ENCODE measurements at regions not wholly inside any gene's neighbourhood (a gene's known extent, or its start where the extent isn't known, plus 50 kb on each side); places are given as distances from the start of the nearest gene placed in this dataset.

DNA sequence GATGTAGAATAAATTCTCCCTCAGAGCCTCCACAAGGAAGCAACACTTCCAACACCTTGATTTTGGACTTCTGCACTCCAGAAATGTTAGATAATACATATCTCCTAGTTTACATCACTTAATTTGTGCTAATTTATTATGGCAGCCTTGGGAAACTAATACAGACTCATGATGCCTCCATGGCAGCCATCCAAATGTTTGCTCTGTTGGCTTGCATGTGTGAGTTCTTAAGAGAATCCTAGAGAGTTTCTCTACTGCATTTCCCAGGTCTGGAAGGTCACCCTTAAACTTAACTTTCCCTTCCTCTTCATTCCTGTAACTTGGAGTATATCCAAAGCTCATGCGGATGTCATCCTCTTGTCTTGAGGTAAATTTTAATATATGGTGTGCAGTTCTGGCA is 956.1 kb downstream of the ADGRL3 start:
- no peak for DNase-seq (ENCODE audit: low read depth)
- TF ChIP-seq, protein P1, sequence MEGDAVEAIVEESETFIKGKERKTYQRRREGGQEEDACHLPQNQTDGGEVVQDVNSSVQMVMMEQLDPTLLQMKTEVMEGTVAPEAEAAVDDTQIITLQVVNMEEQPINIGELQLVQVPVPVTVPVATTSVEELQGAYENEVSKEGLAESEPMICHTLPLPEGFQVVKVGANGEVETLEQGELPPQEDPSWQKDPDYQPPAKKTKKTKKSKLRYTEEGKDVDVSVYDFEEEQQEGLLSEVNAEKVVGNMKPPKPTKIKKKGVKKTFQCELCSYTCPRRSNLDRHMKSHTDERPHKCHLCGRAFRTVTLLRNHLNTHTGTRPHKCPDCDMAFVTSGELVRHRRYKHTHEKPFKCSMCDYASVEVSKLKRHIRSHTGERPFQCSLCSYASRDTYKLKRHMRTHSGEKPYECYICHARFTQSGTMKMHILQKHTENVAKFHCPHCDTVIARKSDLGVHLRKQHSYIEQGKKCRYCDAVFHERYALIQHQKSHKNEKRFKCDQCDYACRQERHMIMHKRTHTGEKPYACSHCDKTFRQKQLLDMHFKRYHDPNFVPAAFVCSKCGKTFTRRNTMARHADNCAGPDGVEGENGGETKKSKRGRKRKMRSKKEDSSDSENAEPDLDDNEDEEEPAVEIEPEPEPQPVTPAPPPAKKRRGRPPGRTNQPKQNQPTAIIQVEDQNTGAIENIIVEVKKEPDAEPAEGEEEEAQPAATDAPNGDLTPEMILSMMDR (IDR thresholded peaks at IDR 0.05; ENCODE audit: insufficient read depth, low read depth, low read length): no peak
- H3K4me3 ChIP-seq (ENCODE audit: low read depth, low read length): no peak overlapping the region

DNA sequence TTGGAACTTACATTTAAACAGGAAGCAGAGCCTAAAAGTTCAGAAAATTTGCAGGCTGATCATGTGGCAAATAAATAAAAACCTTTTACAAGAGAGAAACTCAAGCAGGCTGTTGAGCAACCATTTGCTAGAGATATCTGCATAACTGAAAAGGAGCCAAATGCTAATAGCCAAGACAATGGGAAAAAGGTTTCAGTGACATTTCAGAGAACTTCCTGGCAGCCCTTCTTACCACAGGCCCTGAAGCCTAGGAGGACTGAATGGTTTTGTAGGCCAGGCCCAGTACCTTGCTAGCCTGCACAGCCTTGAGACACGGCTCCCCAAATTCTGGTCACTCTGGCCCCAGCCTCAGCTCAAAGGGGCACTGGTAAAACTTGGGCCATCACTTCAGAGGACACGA is 945.1 kb downstream of the ADGRL3 start:
- DNase-seq (ENCODE audit: low read depth): no peak
- H3K4me3 ChIP-seq (ENCODE audit: low read depth, low read length): no peak overlapping the region
- TF ChIP-seq, protein P1 (IDR thresholded peaks at IDR 0.05; ENCODE audit: insufficient read depth, low read depth, low read length): no peak

DNA sequence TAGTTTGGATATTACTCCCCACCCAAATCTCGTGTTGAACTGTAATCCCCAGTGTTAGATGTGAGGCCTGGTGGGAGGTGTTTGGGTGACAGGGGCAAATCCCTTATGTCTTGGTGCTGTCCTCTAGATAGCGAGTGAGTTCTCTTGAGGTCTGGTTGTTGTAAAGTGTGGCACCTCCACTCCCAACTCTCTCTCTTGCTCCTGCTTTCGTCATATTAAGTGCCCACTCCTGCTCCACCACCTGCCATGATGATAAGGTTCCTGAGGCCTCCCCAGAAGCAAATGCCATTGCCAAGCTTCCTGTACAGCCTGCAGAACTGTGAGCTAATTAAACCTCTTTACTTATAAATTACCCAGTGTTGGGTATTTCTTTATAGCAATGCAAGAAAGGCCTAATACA is 944.3 kb downstream of the ADGRL3 start:
- no peak for DNase-seq (ENCODE audit: low read depth)
- TF ChIP-seq, protein P1 (IDR thresholded peaks at IDR 0.05; ENCODE audit: insufficient read depth, low read depth, low read length): no peak
- H3K4me3 ChIP-seq (ENCODE audit: low read depth, low read length): no peak overlapping the region

DNA sequence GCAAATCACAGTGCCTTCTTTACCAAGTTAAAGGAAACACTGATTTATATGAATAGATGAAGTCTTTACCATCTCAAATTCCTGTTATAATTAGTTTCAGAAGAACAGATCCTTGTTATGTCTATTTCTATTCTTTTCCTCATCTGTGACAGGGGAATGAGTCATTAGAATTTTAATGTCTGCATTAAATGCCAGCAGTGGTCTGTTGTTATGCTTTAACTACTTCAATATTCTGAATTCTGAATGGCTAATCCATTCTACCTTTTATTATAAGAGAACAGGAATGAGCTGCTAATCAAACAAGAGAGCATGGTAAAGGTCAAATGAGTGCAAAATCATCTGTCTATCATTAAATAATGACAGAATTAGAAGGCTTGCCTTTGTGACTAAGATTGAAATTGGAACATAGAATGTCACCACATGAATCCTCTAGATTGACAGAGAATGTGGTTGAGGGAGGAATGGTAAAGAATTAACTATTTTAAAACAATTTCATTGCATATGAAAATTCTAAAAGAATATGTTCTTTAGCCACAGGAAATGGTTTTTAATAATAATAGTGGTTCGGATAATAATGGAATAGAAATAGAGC is 935.5 kb downstream of the ADGRL3 start:
- DNase-seq (ENCODE audit: low read depth): no peak
- TF ChIP-seq, protein P1 (IDR thresholded peaks at IDR 0.05; ENCODE audit: insufficient read depth, low read depth, low read length): no peak
- H3K4me3 ChIP-seq (ENCODE audit: low read depth, low read length): no peak overlapping the region

DNA sequence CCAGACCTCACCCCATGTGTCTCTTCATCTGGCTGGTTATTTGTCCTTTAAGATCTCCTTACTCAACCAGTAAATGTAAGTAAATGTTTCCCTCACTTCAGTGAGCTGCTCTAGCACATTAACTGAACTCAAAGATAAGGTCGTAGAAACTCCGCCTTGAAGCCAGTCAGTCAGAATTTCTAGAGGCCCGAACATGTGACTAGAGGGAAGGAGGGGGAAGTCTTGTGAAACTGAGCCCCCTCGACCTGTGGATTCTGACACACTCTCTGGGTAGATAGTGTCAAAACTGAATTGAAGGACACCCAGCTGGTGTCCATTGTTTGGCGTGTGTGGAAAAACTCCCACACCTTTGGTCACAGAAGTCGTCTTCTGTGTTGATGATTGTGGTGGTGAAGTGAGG is 933.9 kb downstream of the ADGRL3 start:
- no peak overlapping the region for H3K4me3 ChIP-seq (ENCODE audit: low read depth, low read length)
- TF ChIP-seq, protein P1 (IDR thresholded peaks at IDR 0.05; ENCODE audit: insufficient read depth, low read depth, low read length): no peak
- no peak for DNase-seq (ENCODE audit: low read depth)

DNA sequence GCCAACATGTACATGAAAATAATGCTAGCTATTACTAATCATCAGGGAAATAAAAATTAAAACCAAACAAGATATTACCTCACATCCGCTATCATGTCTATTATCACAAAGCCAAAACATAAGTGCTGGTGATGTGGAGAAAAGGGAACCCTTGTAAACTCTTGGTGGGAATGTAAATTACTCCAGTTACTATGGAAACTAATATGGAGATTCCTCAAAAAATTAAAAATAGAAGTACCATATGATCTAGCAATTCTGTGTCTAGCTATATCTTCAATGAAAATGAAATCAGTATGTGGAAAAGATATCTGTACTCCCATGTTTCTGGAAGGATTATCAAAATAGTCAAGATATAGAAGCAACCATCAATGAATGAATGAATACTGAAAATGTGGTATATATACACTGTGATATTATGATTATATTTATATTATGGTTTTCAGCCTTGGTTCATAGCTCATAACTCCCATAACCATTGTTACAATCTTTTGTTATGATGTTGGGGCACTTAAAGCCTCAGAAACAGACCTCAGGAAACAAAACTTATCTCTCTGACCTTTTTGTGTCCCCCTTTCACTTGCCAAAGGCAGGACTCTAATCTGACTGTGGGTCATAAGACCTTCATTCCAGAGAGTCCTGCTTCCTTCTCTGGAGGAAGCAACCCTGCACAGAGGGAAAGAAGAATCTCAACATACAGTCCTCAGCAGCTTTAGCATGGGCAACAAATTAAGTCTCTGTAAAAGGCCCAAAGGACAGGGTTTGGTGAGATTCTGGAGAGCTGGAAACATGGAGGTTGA is 933.2 kb downstream of the ADGRL3 start:
- TF ChIP-seq, protein P1 (IDR thresholded peaks at IDR 0.05; ENCODE audit: insufficient read depth, low read depth, low read length): no peak
- no peak for DNase-seq (ENCODE audit: low read depth)
- H3K4me3 ChIP-seq (ENCODE audit: low read depth, low read length): no peak overlapping the region
